SH-SY5Y (cell line): ENCODE measurements at regions not wholly inside any gene's neighbourhood (a gene's known extent, or its start where the extent isn't known, plus 50 kb on each side); places are given as distances from the start of the nearest gene placed in this dataset.

ENCODE experiments used
- GATA2 ChIP-seq: IDR thresholded peaks from 2 replicates; pipeline ENCODE4 v1.6.1; 2011; ENCODE audit warnings: mild to moderate bottlenecking, low read depth, low read length
- GATA3 ChIP-seq: IDR thresholded peaks from 2 replicates; pipeline ENCODE4 v1.6.1; 2011; ENCODE audit warnings: low read depth, mild to moderate bottlenecking, low read length, moderate library complexity

- TF ChIP-seq GATA3 (no peak), GATA2 (no peak)
Measured at GRCh38 chr2:241931976-241932898, 62.7 kb downstream of the RTP5 start.
